GM18505 (cell line): ENCODE measurements at regions not wholly inside any gene's neighbourhood (a gene's known extent, or its start where the extent isn't known, plus 50 kb on each side); places are given as distances from the start of the nearest gene placed in this dataset.

Experiments used
- ATAC-seq: cut with Tn5 transposase; IDR thresholded peaks from one replicate; pipeline ENCODE4 v1.9.1; 2021; ENCODE audit not compliant: unreplicated experiment
- POLR2A ChIP-seq: IDR thresholded peaks from 4 replicates; pipeline ENCODE4 v1.6.1; 2011; ENCODE audit warnings: borderline replicate concordance; ENCODE audit not compliant: insufficient read depth, insufficient read length; ENCODE audit errors: extremely low read depth

- no peak for TF ChIP-seq POLR2A
- ATAC-seq: no peak
Measured at GRCh38 chr9:126128494-126129142, 198.0 kb upstream of the MVB12B start.

GRCh38 chr9:126131066-126132010 lies 195.3 kb upstream of the MVB12B start:
- no peak for TF ChIP-seq POLR2A
- no peak for ATAC-seq

GRCh38 chr9:126132746-126133145 lies 193.9 kb upstream of the MVB12B start:
- TF ChIP-seq POLR2A: no peak
- ATAC-seq: no peak

GRCh38 chr9:126144196-126144595 lies 182.4 kb upstream of the MVB12B start:
- ATAC-seq: no peak
- TF ChIP-seq POLR2A: no peak

GRCh38 chr9:126144603-126145456 lies 181.8 kb upstream of the MVB12B start:
- no peak for ATAC-seq
- no peak for TF ChIP-seq POLR2A

GRCh38 chr9:126145887-126146253 lies 180.8 kb upstream of the MVB12B start:
- ATAC-seq: no peak
- TF ChIP-seq POLR2A: no peak

- no peak for TF ChIP-seq POLR2A
- no peak for ATAC-seq
Measured at GRCh38 chr9:126146254-126147145, 180.1 kb upstream of the MVB12B start.

GRCh38 chr9:126147186-126147935 lies 179.3 kb upstream of the MVB12B start:
- TF ChIP-seq POLR2A: no peak
- ATAC-seq: no peak

GRCh38 chr9:126147936-126148870 lies 178.4 kb upstream of the MVB12B start:
- TF ChIP-seq POLR2A: no peak
- ATAC-seq: no peak

GRCh38 chr9:126148994-126149393 lies 177.6 kb upstream of the MVB12B start:
- no peak for ATAC-seq
- TF ChIP-seq POLR2A: no peak

- no peak for TF ChIP-seq POLR2A
- no peak for ATAC-seq
Measured at GRCh38 chr9:126149661-126150060, 177.0 kb upstream of the MVB12B start.
